HG02840 (cell line): ENCODE measurements at regions not wholly inside any gene's neighbourhood (a gene's known extent, or its start where the extent isn't known, plus 50 kb on each side); places are given as distances from the start of the nearest gene placed in this dataset.
"Not testable (repeated sequence)": the region's sequence is repeated elsewhere in the genome, so short reads cannot be mapped to it uniquely, and the experiment has no call there.

Source experiments
- ATAC-seq: cut with Tn5 transposase; IDR thresholded peaks from one replicate; pipeline ENCODE4 v1.9.1; 2021; ENCODE audit warnings: mild to moderate bottlenecking, moderate library complexity, moderate number of reproducible peaks; ENCODE audit not compliant: unreplicated experiment, low FRiP score

DNA sequence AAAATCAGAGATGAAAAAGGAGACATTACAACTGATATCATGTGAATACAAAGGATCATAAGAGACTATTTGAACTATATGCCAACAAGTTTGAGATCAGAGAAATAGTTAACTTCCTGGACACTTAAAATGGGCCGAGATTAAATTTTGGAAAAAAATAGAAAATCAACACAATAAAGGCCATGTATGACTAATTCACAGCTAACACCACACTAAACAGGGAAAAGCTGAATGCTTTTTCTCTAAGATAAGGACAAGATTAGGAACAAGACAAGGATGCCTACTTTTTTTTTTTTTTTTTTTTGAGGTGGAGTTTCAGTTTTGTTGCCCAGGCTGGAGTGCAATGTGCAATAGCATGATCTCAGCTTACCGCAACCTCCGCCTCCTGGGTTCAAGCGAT is 151.4 kb upstream of the MAGI2 start:
- ATAC-seq: no peak

GRCh38 chr7:79598351-79598750 is 144.9 kb upstream of the MAGI2 start:
- no peak for ATAC-seq

DNA sequence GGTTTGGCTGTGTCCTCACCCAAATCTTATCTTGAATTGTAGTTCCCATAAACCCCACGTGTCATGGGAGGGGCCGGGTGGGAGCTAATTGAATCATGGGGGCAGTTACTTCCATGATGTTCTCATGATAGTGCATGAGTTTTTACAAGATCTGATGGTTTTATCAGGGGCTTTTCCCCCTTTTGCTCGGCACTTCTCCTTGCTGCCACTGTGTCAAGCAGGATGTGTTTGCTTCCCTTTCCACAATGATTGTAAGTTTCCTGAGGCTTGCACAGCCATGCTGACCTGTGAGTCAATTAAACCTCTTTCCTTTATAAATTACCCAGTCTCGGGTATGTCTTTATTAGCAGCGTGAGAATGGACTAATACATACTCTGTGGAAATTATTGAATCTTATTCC is 141.2 kb upstream of the MAGI2 start:
- ATAC-seq: not testable (repeated sequence)

DNA sequence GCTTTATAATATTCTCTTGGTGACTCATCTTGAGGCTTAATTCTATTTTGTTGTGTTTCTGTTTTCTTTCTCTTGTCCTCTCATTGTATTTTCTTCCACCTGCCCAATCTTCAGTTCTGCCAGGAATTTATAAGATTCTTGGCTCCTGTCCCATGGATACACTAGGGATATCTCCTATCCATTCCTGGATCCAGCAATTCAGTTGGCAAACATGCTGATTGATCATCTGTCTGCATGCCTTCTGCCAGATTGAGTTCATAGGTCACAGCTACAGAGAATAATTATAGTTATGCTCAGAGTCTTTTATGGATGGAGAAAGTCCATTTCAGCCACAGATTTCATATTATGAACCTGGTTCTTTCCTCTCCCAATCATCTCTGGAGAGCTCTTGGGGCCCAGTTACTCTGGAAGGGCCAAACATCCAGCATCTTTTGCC is 140.4 kb upstream of the MAGI2 start:
- ATAC-seq: no peak

GRCh38 chr7:79590916-79591623 is 137.6 kb upstream of the MAGI2 start:
- ATAC-seq: no peak

DNA sequence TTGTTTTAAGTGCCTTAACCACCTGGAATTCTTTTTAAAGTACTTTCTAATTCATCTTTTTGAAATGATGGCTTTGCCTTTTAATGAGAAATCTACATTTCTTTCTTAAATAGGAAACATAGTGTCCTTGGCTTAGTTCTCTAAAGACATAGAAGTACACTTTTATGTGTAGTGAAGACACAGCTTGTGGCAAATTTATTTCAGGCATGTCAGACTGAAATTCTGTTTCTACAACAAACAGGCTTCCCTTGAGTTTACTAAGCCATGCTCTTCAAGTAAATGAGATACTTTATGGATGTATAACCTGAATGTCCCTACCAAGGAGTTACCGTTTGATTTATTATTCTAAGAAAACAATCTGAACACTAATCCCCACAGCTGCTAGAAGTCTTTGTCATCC is 136.9 kb upstream of the MAGI2 start:
- ATAC-seq: no peak

- ATAC-seq: no peak
Observed at GRCh38 chr7:79570903-79571302, 117.4 kb upstream of the MAGI2 start.

GRCh38 chr7:79563821-79564522 is 110.5 kb upstream of the MAGI2 start:
- no peak for ATAC-seq

- ATAC-seq: no peak
Observed at GRCh38 chr7:79555571-79555970, 102.1 kb upstream of the MAGI2 start.

GRCh38 chr7:79553811-79554555 is 100.5 kb upstream of the MAGI2 start:
- ATAC-seq: no peak

DNA sequence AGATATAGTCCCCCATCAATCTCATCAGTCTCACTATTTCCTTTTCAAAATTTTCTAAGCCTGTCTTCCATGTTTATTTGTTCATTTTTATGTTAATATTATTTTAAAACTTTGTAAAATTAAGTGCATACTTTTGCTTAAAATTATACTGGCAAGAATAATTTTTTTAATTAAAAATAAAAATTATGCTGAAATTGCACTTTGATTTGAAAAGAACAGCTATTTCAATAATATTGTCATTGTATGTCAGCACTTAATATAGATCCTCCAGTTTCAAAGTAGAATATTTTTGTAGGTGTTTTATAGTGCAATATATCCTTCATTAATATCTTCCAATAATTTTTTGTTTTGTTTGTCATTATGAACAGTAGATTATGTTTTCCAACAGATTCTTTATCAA is 99.0 kb upstream of the MAGI2 start:
- no peak for ATAC-seq

DNA sequence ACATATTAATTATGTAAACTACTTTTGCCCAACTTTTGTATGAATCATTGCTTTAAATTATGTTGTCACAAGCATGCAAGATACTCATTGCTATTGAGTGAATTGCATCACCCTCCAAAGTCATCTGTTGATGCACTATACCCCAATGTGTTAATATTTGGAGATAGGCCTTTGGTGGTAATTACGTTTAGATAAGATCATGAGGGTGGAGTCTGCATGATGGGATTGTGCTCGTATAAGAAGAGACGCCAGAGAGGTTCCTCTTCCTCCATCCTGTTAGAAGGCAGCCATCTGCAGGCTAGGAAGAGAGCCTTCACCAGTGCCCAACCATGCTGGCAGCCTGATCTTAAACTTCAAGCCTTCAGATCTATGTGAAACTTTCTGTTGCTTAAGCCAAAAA is 95.3 kb upstream of the MAGI2 start:
- no peak for ATAC-seq

- ATAC-seq: no peak
Observed at GRCh38 chr7:79547132-79547531, 93.7 kb upstream of the MAGI2 start.

DNA sequence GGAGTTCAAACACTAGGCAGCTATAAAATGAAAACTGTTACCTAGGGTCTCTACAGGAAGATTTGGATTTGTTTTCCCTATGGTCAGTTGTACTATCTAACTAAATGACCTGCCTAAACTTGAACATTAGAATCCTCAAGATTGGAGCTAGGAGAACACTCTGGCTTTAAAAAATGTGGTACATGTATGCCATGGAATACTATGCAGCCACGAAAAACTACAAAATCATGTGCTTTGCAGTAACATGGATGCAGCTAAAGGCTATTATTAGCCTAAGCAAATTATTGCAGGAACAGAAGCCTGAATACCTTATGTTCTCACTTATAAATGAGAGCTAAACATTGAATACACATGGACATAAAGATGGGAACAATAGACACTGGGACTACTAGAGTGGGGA is 87.1 kb upstream of the MAGI2 start:
- ATAC-seq: no peak

DNA sequence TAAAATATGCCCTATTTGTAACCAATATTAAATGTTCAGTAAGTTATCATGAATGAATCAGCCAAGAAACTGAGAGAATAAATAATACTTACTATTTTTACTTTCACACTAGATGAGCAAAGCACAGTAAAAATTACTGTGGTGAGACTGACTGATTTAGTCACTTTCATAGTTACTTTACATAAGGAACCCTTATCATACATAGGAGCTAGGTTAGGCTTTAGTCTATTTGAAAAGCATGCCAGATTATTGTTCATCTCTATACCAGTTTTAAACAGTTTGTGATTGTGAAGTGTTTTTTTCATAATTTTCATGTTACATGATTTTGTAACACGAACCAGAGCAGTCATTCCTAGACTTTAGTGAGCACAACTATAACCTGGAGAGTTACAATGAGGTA is 80.7 kb upstream of the MAGI2 start:
- ATAC-seq: no peak

- no peak for ATAC-seq
Observed at GRCh38 chr7:79531905-79532664, 78.6 kb upstream of the MAGI2 start.

- no peak for ATAC-seq
Observed at GRCh38 chr7:79531116-79531515, 77.6 kb upstream of the MAGI2 start.

DNA sequence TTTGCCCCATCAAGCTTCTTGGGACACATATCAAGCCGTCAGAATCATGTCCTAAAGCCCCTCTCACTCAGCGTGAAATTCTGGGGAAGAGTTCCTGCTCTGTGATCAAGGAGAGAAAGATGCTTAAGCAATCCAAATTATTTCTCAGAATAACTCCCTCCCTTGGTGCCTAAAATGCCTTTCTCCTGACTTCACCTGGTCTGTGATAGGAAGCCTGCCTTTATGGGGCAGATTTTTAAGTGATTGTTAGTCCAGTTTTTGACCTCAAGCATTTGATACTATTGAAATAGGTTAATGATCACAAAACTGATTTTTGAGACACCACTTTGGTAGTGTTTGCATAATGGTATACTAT is 76.4 kb upstream of the MAGI2 start:
- ATAC-seq: no peak

- ATAC-seq: no peak
Observed at GRCh38 chr7:79529214-79529880, 75.9 kb upstream of the MAGI2 start.

DNA sequence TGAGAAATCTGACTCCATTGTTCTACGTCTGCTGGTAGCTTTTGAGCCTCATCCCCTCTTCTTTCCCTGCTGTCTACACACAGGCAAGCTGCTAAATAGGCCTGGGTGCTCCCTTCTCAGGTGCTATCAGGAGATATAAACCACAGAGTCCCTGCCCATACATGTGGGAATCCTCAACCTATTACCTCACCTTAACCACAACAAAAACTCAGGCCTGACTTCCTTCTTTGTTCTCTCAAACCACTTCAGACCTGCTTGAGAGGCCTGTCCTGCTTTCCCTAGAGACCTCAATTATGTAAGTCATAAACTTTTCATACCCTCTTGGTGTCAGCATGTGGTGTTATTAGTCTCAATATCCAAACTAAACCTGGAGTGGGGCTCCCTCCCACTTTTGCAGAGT is 75.0 kb upstream of the MAGI2 start:
- no peak for ATAC-seq
